ENCODE measurements at regions not wholly inside any gene's neighbourhood (a gene's known extent, or its start where the extent isn't known, plus 50 kb on each side); places are given as distances from the start of the nearest gene placed in this dataset.

DNA sequence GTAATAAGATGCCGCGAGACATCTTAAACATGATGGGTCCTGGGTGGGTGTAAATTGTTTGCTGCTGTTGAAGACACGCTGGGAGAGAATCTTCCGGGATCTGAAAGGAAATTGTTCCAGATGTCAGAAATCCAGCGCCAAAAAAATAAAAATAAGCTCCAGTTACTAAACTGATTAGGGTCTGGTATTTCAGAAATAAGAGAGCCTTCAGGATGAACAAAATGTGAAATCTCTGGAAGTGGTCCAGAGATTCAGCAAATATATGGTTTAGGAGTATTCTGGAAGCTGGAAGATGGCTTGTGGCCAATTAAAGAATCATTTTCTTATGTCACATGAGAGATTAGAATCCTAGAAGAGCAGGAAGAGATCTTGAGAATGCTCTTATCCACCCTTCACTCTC, 75.8 kb upstream of the NHS start:
- ATAC-seq (ENCODE audit: low read depth) (no peak), DNase-seq (no peak)
- Histone ChIP-seq H2AK9ac (replicated peaks; ENCODE audit: low read depth, low read length, poor library complexity) (no peak overlapping the region), H3K4me3 (ENCODE audit: insufficient read depth, low read depth, low read length) (no peak overlapping the region), H2BK15ac (ENCODE audit: low read depth, low read length) (no peak overlapping the region), H2AFZ (replicated peaks; ENCODE audit: low read length, poor library complexity) (no peak overlapping the region), H3K56ac (ENCODE audit: extremely low read depth, insufficient read depth, low read length) (no peak overlapping the region), H3K4me2 (ENCODE audit: low read depth, low read length) (no peak overlapping the region), H3K4ac (ENCODE audit: low read depth, low read length) (no peak overlapping the region), H3K23ac (ENCODE audit: low read depth, low read length) (no peak overlapping the region), H3K14ac (replicated peaks; ENCODE audit: low read depth, low read length) (no peak overlapping the region), H3K27me3 (ENCODE audit: control insufficient read depth, insufficient read depth, low read length) (no peaks in the 10 kb centered on the region; the same call in 1 of the 2 replicates), H2BK5ac (ENCODE audit: low read depth, low read length, poor library complexity, severe bottlenecking) (no peak overlapping the region), H4K5ac (ENCODE audit: low read depth, low read length) (no peak overlapping the region), H2BK20ac (ENCODE audit: low read depth, low read length) (no peak overlapping the region), H3K27ac (ENCODE audit: insufficient read depth, low read length) (no peak overlapping the region), H4K8ac (ENCODE audit: low read depth in 2 of 2, low read length in 2 of 2) (no peak overlapping the region), H4K91ac (ENCODE audit: insufficient read depth, low read depth, low read length) (no peak overlapping the region), H3K9me1 (ENCODE audit: insufficient read depth, low read length) (no peaks in the 10 kb centered on the region), H4K20me1 (ENCODE audit: insufficient read depth, low read length) (no peaks in the 10 kb centered on the region), H3K9me3 (ENCODE audit: control insufficient read depth, insufficient read depth, low read length) (no peaks in the 10 kb centered on the region), H2BK120ac (ENCODE audit: low read depth, low read length) (no peak overlapping the region), H3K36me3 (ENCODE audit: control insufficient read depth, insufficient read depth, low read length) (no peaks in the 10 kb centered on the region), H2AK5ac (ENCODE audit: low read depth, low read length) (no peak overlapping the region), H3K9ac (ENCODE audit: low read depth, low read length) (no peak overlapping the region), H3K79me1 (ENCODE audit: low read depth in 1 of 2, low read length in 2 of 2) (no peaks in the 10 kb centered on the region), H3K18ac (ENCODE audit: low read depth, low read length) (no peak overlapping the region), H3K4me1 (ENCODE audit: control insufficient read depth, insufficient read depth, low read length) (no peaks in the 10 kb centered on the region)
- WGBS, 2 experiments (ENCODE audit: extremely low coverage in 2 of 2, insufficient read length in 1 of 2) = no CpG with 5 or more reads among the region's 5 CpGs
- CTCF ChIA-PET = no interaction called here
- dilution Hi-C loops (cut with HindIII; ENCODE audit: low sequenced_read_pairs, unreplicated experiment) (no loop called here), in situ Hi-C loops (cut with MboI; ENCODE audit: low sequenced_read_pairs) (no loop called here), intact Hi-C loops (cut with micrococcal nuclease) (no loop called here)
- no TSS peak for BruUV-seq (replicated peaks)
- TF ChIP-seq RAD21 (IDR thresholded peaks at IDR 0.05; ENCODE audit: low read length) (no peak), BHLHE40 (IDR thresholded peaks at IDR 0.05; ENCODE audit: low read depth, low read length) (no peak), SMC3 (IDR thresholded peaks at IDR 0.05; ENCODE audit: low read depth, low read length) (no peak), NFE2L2 (IDR thresholded peaks at IDR 0.05; ENCODE audit: low read depth, low read length) (no peak), POLR2A (IDR thresholded peaks at IDR 0.05; ENCODE audit: low read depth, low read length) (no peak), MAFK (IDR thresholded peaks at IDR 0.05; ENCODE audit: low read depth, low read length) (no peak), CHD1 (IDR thresholded peaks at IDR 0.05; ENCODE audit: low read depth, low read length) (no peak), FOS (IDR thresholded peaks at IDR 0.05; ENCODE audit: low read depth, low read length) (no peak), RCOR1 (IDR thresholded peaks at IDR 0.05; ENCODE audit: insufficient replicate concordance, low read length) (no peak), CEBPB (IDR thresholded peaks at IDR 0.05; ENCODE audit: low read depth, low read length) (no peak), MAZ (IDR thresholded peaks at IDR 0.05; ENCODE audit: borderline replicate concordance, low read depth, low read length) (no peak), MXI1 (IDR thresholded peaks at IDR 0.05; ENCODE audit: borderline replicate concordance, low read depth, low read length) (no peak), RFX5 (IDR thresholded peaks at IDR 0.05; ENCODE audit: low read depth, low read length) (no peak)
- TF ChIP-seq, protein P1, sequence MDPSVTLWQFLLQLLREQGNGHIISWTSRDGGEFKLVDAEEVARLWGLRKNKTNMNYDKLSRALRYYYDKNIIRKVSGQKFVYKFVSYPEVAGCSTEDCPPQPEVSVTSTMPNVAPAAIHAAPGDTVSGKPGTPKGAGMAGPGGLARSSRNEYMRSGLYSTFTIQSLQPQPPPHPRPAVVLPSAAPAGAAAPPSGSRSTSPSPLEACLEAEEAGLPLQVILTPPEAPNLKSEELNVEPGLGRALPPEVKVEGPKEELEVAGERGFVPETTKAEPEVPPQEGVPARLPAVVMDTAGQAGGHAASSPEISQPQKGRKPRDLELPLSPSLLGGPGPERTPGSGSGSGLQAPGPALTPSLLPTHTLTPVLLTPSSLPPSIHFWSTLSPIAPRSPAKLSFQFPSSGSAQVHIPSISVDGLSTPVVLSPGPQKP (IDR thresholded peaks at IDR 0.05; ENCODE audit: borderline replicate concordance, low read depth, low read length) = no peak
- TF ChIP-seq, protein P2, sequence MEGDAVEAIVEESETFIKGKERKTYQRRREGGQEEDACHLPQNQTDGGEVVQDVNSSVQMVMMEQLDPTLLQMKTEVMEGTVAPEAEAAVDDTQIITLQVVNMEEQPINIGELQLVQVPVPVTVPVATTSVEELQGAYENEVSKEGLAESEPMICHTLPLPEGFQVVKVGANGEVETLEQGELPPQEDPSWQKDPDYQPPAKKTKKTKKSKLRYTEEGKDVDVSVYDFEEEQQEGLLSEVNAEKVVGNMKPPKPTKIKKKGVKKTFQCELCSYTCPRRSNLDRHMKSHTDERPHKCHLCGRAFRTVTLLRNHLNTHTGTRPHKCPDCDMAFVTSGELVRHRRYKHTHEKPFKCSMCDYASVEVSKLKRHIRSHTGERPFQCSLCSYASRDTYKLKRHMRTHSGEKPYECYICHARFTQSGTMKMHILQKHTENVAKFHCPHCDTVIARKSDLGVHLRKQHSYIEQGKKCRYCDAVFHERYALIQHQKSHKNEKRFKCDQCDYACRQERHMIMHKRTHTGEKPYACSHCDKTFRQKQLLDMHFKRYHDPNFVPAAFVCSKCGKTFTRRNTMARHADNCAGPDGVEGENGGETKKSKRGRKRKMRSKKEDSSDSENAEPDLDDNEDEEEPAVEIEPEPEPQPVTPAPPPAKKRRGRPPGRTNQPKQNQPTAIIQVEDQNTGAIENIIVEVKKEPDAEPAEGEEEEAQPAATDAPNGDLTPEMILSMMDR (conservative IDR thresholded peaks at IDR 0.05; ENCODE audit: low read depth, low read length) = no peak
- TF ChIP-seq, protein P3, sequence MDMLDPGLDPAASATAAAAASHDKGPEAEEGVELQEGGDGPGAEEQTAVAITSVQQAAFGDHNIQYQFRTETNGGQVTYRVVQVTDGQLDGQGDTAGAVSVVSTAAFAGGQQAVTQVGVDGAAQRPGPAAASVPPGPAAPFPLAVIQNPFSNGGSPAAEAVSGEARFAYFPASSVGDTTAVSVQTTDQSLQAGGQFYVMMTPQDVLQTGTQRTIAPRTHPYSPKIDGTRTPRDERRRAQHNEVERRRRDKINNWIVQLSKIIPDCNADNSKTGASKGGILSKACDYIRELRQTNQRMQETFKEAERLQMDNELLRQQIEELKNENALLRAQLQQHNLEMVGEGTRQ (IDR thresholded peaks at IDR 0.05; ENCODE audit: low read depth, low read length) = no peak
- POLR2A ChIA-PET (ENCODE audit: unreplicated experiment) = interaction anchor here (0.6 kb wide), 1 partner anchor 756 kb away, joined by 3 read pairs; no protein-coding TSS in a partner anchor
